IMR-90 (cell line): ENCODE measurements at regions not wholly inside any gene's neighbourhood (a gene's known extent, or its start where the extent isn't known, plus 50 kb on each side); places are given as distances from the start of the nearest gene placed in this dataset.
A peak's percentile ranks its signal among the peaks of the same experiment; 100 is the strongest.

ENCODE experiments used
- ATAC-seq: fragments of 200-7000 bp; cut with Tn5 transposase; 2 replicates; pipeline ENCODE4 v1.9.1; 2020; ENCODE audit warnings: low read depth, mild to moderate bottlenecking, moderate library complexity
- BruUV-seq: library from RNA; stranded (reverse); fragments of 400-500 nt; replicated peaks from 2 replicates; lab custom pipeline; 2021; lab: Mats Ljungman, UMichigan
- CTCF ChIA-PET: fragments of 300-600 bp; formaldehyde crosslinking; extraction: SDS; loops from one replicate; lab custom pipeline; 2021; ENCODE audit warnings: antibody characterized with exemption; lab: Yijun Ruan, JAX
- POLR2A ChIA-PET: fragments of 300-600 bp; sonication (Branson Sonifier 250); formaldehyde crosslinking; loops from one replicate; lab custom pipeline; 2022; ENCODE audit warnings: antibody characterized with exemption; ENCODE audit not compliant: unreplicated experiment; lab: Charles Lee
- DNase-seq: peaks from one replicate; pipeline ENCODE4 v3.0.0; 2013
- H2AFZ ChIP-seq: replicated peaks from 2 replicates; pipeline ENCODE3; 2013; ENCODE audit warnings: low read length, mild to moderate bottlenecking; ENCODE audit not compliant: poor library complexity
- H2AK5ac ChIP-seq: 2 replicates; pipeline ENCODE4 v1.6.1; 2013; ENCODE audit warnings: low read depth, low read length, inconsistent platforms
- H2AK9ac ChIP-seq: replicated peaks from 2 replicates; pipeline ENCODE3; 2013; ENCODE audit warnings: mild to moderate bottlenecking, low read depth, low read length, moderate library complexity; ENCODE audit not compliant: poor library complexity
- H2BK120ac ChIP-seq: 2 replicates; pipeline ENCODE4 v1.6.1; 2013; ENCODE audit warnings: low read depth, low read length, inconsistent platforms
- H2BK15ac ChIP-seq: 3 replicates; pipeline ENCODE4 v1.6.1; 2013; ENCODE audit warnings: low read depth, low read length, inconsistent platforms
- H2BK20ac ChIP-seq: 2 replicates; pipeline ENCODE4 v1.6.1; 2013; ENCODE audit warnings: low read depth, mild to moderate bottlenecking, inconsistent platforms, low read length, moderate library complexity
- H2BK5ac ChIP-seq: 2 replicates; pipeline ENCODE4 v1.6.1; 2013; ENCODE audit warnings: mild to moderate bottlenecking, low read depth, low read length, inconsistent platforms; ENCODE audit not compliant: poor library complexity, severe bottlenecking
- H3K14ac ChIP-seq: replicated peaks from 2 replicates; pipeline ENCODE4 v1.6.1; 2013; ENCODE audit warnings: low read depth, low read length, inconsistent platforms
- H3K18ac ChIP-seq: 2 replicates; pipeline ENCODE4 v1.6.1; 2013; ENCODE audit warnings: low read depth, low read length, control low read depth
- H3K23ac ChIP-seq: 2 replicates; pipeline ENCODE4 v1.6.1; 2013; ENCODE audit warnings: low read depth, low read length, inconsistent platforms
- H3K27ac ChIP-seq: 2 replicates; pipeline ENCODE4 v1.5.1; 2013; ENCODE audit warnings: mild to moderate bottlenecking, control low read depth, low read length; ENCODE audit not compliant: insufficient read depth
- H3K27me3 ChIP-seq: 2 replicates; pipeline ENCODE4 v1.6.1; 2013; ENCODE audit warnings: low read length; ENCODE audit not compliant: control insufficient read depth, insufficient read depth
- H3K36me3 ChIP-seq: 2 replicates; pipeline ENCODE4 v1.6.1; 2013; ENCODE audit warnings: low read length, mixed read lengths; ENCODE audit not compliant: control insufficient read depth, insufficient read depth
- H3K4ac ChIP-seq: 2 replicates; pipeline ENCODE4 v1.6.1; 2013; ENCODE audit warnings: low read depth, low read length, inconsistent platforms
- H3K4me1 ChIP-seq: 2 replicates; pipeline ENCODE4 v1.6.1; 2013; ENCODE audit warnings: low read length, mixed read lengths; ENCODE audit not compliant: control insufficient read depth, insufficient read depth
- H3K4me2 ChIP-seq: 2 replicates; pipeline ENCODE4 v1.6.1; 2013; ENCODE audit warnings: low read depth, mild to moderate bottlenecking, control low read depth, low read length, moderate library complexity
- H3K4me3 ChIP-seq: 2 replicates; pipeline ENCODE4 v1.5.1; 2013; ENCODE audit warnings: low read depth, mild to moderate bottlenecking, control low read depth, low read length, moderate library complexity; ENCODE audit not compliant: insufficient read depth
- H3K56ac ChIP-seq: 2 replicates; pipeline ENCODE4 v1.6.1; 2013; ENCODE audit warnings: low read length, inconsistent platforms; ENCODE audit not compliant: insufficient read depth; ENCODE audit errors: extremely low read depth
- H3K79me1 ChIP-seq, 2 experiments: 2 replicates each; pipeline ENCODE4 v1.6.1; 2013; ENCODE audit warnings: low read length in 2 of 2, inconsistent platforms in 1 of 2, low read depth in 1 of 2
- H3K9ac ChIP-seq: 2 replicates; pipeline ENCODE4 v1.6.1; 2013; ENCODE audit warnings: low read depth, low read length, control low read depth
- H3K9me1 ChIP-seq: 2 replicates; pipeline ENCODE4 v1.6.1; 2013; ENCODE audit warnings: low read length, inconsistent platforms; ENCODE audit not compliant: insufficient read depth
- H3K9me3 ChIP-seq: 2 replicates; pipeline ENCODE4 v1.6.1; 2013; ENCODE audit warnings: low read length; ENCODE audit not compliant: control insufficient read depth, insufficient read depth
- H4K20me1 ChIP-seq: 2 replicates; pipeline ENCODE4 v1.6.1; 2013; ENCODE audit warnings: low read length, inconsistent platforms; ENCODE audit not compliant: insufficient read depth
- H4K5ac ChIP-seq: 2 replicates; pipeline ENCODE4 v1.6.1; 2013; ENCODE audit warnings: mild to moderate bottlenecking, low read depth, low read length, control low read depth
- H4K8ac ChIP-seq, 2 experiments: 2 replicates each; pipeline ENCODE4 v1.6.1; 2013; ENCODE audit warnings: low read depth in 2 of 2, low read length in 2 of 2, control low read depth in 1 of 2, inconsistent platforms in 1 of 2
- H4K91ac ChIP-seq: 2 replicates; pipeline ENCODE4 v1.6.1; 2013; ENCODE audit warnings: low read depth, low read length, inconsistent platforms; ENCODE audit not compliant: insufficient read depth
- BHLHE40 ChIP-seq: fragments of 150-350 bp; IDR thresholded peaks from 2 replicates; pipeline ENCODE4 v1.6.1; 2016; ENCODE audit warnings: mild to moderate bottlenecking, low read depth, low read length
- CEBPB ChIP-seq: IDR thresholded peaks from 2 replicates; pipeline ENCODE4 v1.6.1; 2012; ENCODE audit warnings: low read depth, low read length, improper control_type of control experiment
- CHD1 ChIP-seq: IDR thresholded peaks from 2 replicates; pipeline ENCODE4 v1.6.1; 2012; ENCODE audit warnings: low read depth, low read length, improper control_type of control experiment
- FOS ChIP-seq: fragments of 150-350 bp; IDR thresholded peaks from 2 replicates; pipeline ENCODE4 v1.6.1; 2016; ENCODE audit warnings: low read depth, low read length
- MAFK ChIP-seq: IDR thresholded peaks from 2 replicates; pipeline ENCODE4 v1.6.1; 2012; ENCODE audit warnings: low read depth, low read length, improper control_type of control experiment
- MAZ ChIP-seq: IDR thresholded peaks from 2 replicates; pipeline ENCODE4 v1.6.1; 2012; ENCODE audit warnings: low read depth, mild to moderate bottlenecking, low read length, improper control_type of control experiment, moderate library complexity, borderline replicate concordance
- MXI1 ChIP-seq: IDR thresholded peaks from 2 replicates; pipeline ENCODE4 v1.6.1; 2012; ENCODE audit warnings: low read depth, mild to moderate bottlenecking, low read length, moderate library complexity, borderline replicate concordance
- NFE2L2 ChIP-seq: fragments of 150-350 bp; IDR thresholded peaks from 2 replicates; pipeline ENCODE4 v1.6.1; 2016; ENCODE audit warnings: low read depth, mild to moderate bottlenecking, low read length
- POLR2A ChIP-seq: IDR thresholded peaks from 2 replicates; pipeline ENCODE4 v1.6.1; 2012; ENCODE audit warnings: mild to moderate bottlenecking, low read depth, low read length
- RAD21 ChIP-seq: IDR thresholded peaks from 2 replicates; pipeline ENCODE4 v1.6.1; 2012; ENCODE audit warnings: low read length, improper control_type of control experiment
- RCOR1 ChIP-seq: IDR thresholded peaks from 2 replicates; pipeline ENCODE4 v1.6.1; 2012; ENCODE audit warnings: mild to moderate bottlenecking, low read length, improper control_type of control experiment; ENCODE audit not compliant: insufficient replicate concordance
- RFX5 ChIP-seq: IDR thresholded peaks from 2 replicates; pipeline ENCODE4 v1.8.0; 2012; ENCODE audit warnings: low read depth, mild to moderate bottlenecking, low read length, moderate library complexity
- SMC3 ChIP-seq: fragments of 150-350 bp; IDR thresholded peaks from 2 replicates; pipeline ENCODE4 v1.6.1; 2016; ENCODE audit warnings: low read depth, mild to moderate bottlenecking, antibody characterized with exemption, low read length, moderate library complexity
- WGBS, 2 experiments: methylation state at CpG; one replicate each; pipeline versions ENCODE4 v1.1.5 to v1.1.7; 2013; ENCODE audit warnings: missing lambda C conversion rate in 2 of 2; ENCODE audit not compliant: insufficient read length in 1 of 2; ENCODE audit errors: extremely low coverage in 2 of 2; 5-methylcytosine and 5-hydroxymethylcytosine counted together
- dilution Hi-C: fragments of 300-500 bp; cut with HindIII; formaldehyde crosslinking; loops from one replicate; pipeline ENCODE4 v1.14.3; 2018; ENCODE audit warnings: low sequenced_read_pairs; ENCODE audit not compliant: unreplicated experiment
- in situ Hi-C: fragments of 300-500 bp; cut with MboI; formaldehyde crosslinking; loops from 3 replicates; pipeline ENCODE4 v1.14.3; 2019; ENCODE audit warnings: low sequenced_read_pairs, inconsistent platforms, mixed read lengths
- intact Hi-C: fragments of 100-400 bp; cut with micrococcal nuclease; formaldehyde crosslinking; loops from 2 replicates; pipeline ENCODE4 v1.10.0; 2022
- TF ChIP-seq, protein P1 (sequence below): conservative IDR thresholded peaks from 2 replicates; pipeline ENCODE4 v1.5.1; 2012; ENCODE audit warnings: mild to moderate bottlenecking, low read depth, low read length, improper control_type of control experiment
- TF ChIP-seq, protein P2 (sequence below): fragments of 150-350 bp; IDR thresholded peaks from 2 replicates; pipeline ENCODE4 v1.6.1; 2017; ENCODE audit warnings: mild to moderate bottlenecking, antibody characterized with exemption, low read length, low read depth
- TF ChIP-seq, protein P3 (sequence below): fragments of 150-350 bp; IDR thresholded peaks from 2 replicates; pipeline ENCODE4 v1.6.1; 2016; ENCODE audit warnings: low read depth, mild to moderate bottlenecking, low read length, moderate library complexity, borderline replicate concordance

DNA sequence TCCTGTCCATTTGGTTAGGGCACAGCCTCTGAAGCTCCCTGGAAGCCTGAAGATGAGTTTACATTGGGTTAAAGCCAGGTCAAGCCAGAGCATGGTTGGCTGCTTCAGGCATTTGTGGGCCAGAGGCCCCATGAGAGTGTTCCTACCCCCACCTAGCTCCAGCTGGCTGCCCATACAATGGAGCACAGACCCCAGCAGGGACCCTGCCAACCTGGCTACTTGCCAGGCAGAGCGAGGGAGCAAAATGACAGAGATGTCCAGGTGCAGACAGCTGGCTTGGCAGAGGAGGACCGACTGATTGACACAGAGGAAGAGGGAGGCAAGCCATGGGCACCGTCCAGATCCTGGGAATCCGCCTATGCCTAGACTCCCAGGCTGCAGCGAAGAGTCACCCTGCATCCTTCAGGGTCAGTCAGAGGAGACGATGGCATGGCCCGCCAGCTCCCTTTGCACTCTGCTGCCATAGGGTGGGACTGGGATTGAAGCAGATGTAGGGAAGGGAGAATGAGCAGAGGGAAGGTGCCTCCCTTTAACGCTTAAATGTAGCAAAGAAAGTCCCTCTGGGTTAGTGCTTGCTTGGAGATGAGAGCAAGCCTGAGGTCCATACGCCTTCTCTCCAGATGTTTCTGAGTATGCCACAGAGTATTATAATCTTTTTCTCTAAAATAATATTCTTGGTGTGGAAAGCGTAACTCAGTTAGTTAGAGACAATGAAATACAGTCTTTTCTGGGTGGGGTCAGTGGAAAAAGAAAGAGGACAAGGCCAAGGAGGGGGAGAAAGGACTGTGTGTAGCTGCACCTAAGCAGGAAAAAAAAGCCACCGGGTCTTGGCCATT lies 77.6 kb upstream of the FYN start:
- ATAC-seq (peak; percentile 91), DNase-seq (peak; percentile 37)
- Histone ChIP-seq H2AK9ac (peak overlapping the region; percentile 7), H3K4me3 (no peak overlapping the region), H3K18ac (no peak overlapping the region), H3K4me1 (peaks cover 4% of the 10 kb centered on the region), H4K8ac (no peak overlapping the region), H2AK5ac (no peak overlapping the region), H4K5ac (no peak overlapping the region), H3K4me2 (no peak overlapping the region), H3K4ac (no peak overlapping the region), H3K9me3 (no peaks in the 10 kb centered on the region), H3K9ac (no peak overlapping the region), H2AFZ (no peak overlapping the region), H3K36me3 (no peaks in the 10 kb centered on the region), H2BK5ac (no peak overlapping the region), H3K14ac (no peak overlapping the region), H3K9me1 (no peaks in the 10 kb centered on the region), H2BK20ac (no peak overlapping the region), H4K20me1 (no peaks in the 10 kb centered on the region), H3K27ac (no peak overlapping the region), H2BK15ac (no peak overlapping the region), H2BK120ac (no peak overlapping the region), H3K23ac (no peak overlapping the region), H4K91ac (no peak overlapping the region), H3K79me1 (no peaks in the 10 kb centered on the region), H3K27me3 (peaks cover 26% of the 10 kb centered on the region), H3K56ac (no peak overlapping the region)
- CTCF ChIA-PET: no interaction called here
- no TSS peak for BruUV-seq
- intact Hi-C loops (no loop called here), in situ Hi-C loops (no loop called here), dilution Hi-C loops (no loop called here)
- TF ChIP-seq, protein P1, sequence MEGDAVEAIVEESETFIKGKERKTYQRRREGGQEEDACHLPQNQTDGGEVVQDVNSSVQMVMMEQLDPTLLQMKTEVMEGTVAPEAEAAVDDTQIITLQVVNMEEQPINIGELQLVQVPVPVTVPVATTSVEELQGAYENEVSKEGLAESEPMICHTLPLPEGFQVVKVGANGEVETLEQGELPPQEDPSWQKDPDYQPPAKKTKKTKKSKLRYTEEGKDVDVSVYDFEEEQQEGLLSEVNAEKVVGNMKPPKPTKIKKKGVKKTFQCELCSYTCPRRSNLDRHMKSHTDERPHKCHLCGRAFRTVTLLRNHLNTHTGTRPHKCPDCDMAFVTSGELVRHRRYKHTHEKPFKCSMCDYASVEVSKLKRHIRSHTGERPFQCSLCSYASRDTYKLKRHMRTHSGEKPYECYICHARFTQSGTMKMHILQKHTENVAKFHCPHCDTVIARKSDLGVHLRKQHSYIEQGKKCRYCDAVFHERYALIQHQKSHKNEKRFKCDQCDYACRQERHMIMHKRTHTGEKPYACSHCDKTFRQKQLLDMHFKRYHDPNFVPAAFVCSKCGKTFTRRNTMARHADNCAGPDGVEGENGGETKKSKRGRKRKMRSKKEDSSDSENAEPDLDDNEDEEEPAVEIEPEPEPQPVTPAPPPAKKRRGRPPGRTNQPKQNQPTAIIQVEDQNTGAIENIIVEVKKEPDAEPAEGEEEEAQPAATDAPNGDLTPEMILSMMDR: no peak
- TF ChIP-seq MAFK (no peak), BHLHE40 (no peak), RFX5 (no peak), FOS (no peak), NFE2L2 (no peak), CHD1 (no peak), RAD21 (no peak), RCOR1 (no peak), POLR2A (no peak), CEBPB (no peak), SMC3 (no peak), MXI1 (no peak), MAZ (no peak)
- TF ChIP-seq, protein P2, sequence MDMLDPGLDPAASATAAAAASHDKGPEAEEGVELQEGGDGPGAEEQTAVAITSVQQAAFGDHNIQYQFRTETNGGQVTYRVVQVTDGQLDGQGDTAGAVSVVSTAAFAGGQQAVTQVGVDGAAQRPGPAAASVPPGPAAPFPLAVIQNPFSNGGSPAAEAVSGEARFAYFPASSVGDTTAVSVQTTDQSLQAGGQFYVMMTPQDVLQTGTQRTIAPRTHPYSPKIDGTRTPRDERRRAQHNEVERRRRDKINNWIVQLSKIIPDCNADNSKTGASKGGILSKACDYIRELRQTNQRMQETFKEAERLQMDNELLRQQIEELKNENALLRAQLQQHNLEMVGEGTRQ: no peak
- TF ChIP-seq, protein P3, sequence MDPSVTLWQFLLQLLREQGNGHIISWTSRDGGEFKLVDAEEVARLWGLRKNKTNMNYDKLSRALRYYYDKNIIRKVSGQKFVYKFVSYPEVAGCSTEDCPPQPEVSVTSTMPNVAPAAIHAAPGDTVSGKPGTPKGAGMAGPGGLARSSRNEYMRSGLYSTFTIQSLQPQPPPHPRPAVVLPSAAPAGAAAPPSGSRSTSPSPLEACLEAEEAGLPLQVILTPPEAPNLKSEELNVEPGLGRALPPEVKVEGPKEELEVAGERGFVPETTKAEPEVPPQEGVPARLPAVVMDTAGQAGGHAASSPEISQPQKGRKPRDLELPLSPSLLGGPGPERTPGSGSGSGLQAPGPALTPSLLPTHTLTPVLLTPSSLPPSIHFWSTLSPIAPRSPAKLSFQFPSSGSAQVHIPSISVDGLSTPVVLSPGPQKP: no peak
- POLR2A ChIA-PET: no interaction called here
- WGBS, 2 experiments: 87% methylated on average over 5 of the region's 11 CpGs; no CpG with 5 or more reads in 1 of the 2 experiments
